LHCN-M2 (cell line): ENCODE measurements at regions not wholly inside any gene's neighbourhood (a gene's known extent, or its start where the extent isn't known, plus 50 kb on each side); places are given as distances from the start of the nearest gene placed in this dataset.

ENCODE experiments used
- DNase-seq: peaks from one replicate; pipeline ENCODE4 v3.0.0-alpha.2; 2012; ENCODE audit warnings: low read depth

DNA sequence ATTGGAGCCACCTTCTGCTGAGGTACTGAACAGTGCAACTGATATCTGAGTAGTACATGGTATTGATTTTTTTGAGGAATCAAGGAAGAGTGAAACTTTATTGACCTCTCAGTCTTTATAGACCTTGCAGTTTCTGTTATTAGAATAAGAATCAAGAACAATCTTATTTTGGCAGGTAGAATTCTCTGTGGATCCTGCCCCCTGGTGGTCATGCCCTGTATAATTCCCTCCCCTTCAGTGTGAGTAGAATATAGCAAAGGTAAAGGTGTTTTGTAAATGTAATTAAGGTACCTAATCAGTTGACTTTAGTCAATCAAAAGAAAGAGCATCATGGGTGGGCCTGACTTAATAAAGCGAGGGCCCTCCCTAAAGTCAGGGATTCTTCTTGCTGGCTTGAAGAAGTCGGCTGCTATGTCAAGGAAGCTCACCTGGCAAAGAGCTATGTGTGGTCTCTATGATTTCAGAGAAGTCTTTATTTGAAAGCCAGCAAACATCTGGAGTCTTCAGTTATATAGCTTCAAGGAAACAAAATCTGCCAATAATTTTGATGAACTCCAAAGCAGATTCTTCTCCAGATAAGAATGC is 142.8 kb downstream of the LSM5 start:
- DNase-seq = peak; percentile 13

DNA sequence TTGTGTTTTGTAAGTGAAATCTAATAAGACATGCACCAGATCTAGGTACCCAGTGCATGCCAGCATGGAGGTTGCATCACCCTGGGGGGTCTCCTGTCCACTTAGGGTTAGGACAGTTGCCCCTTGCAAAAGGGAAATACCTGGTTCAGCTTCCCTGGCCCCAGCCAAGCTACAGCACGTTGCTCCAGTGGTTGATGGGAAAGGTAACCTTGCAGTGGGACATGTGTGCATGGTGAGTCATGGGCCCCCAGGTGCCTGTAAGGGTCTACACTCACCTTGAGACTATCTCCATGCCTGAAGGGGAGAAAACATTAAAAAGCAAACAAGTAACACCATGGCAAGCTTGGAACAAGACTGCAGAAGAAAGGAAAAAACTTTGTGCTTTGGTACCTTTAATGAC is 143.9 kb downstream of the LSM5 start:
- no peak for DNase-seq

DNA sequence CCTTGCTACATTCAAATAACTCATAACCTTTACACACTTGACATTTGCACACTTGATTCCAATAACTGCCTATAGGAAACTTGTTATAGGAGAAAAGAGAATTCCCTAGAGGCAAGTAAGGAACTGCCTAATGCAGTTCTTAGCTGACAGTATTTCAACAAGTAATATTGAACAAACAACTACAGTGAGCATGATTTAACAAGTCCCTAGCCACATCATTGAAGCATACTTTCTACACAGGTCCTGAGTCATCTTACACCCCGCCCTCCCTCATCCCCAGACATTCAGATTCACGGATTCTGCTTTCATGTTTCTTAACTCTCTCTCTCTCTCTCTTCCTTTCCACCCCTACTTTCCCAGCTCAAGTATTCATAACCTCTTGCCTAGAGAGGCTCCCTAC is 153.5 kb downstream of the LSM5 start:
- DNase-seq = peak; percentile 51

DNA sequence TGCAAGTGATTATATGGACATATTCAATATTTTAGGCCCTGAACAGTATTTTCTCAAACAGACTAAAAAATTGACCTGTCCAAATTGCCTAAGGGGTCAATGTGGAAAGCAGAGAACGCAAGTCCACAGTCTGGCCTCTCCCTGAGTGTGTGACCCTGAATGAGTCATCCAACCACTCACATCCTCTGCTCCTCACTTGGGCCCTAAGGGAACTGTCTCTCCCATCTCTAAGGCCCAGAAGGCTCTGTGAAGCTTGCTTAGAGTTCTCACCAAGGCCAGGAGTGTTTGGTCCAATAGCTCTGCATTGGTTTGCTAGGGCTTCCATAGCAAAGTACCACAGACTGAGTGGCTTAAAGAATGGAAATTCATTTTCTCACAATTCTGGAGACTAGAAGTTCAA is 155.1 kb downstream of the LSM5 start:
- peak; percentile 65 for DNase-seq

DNA sequence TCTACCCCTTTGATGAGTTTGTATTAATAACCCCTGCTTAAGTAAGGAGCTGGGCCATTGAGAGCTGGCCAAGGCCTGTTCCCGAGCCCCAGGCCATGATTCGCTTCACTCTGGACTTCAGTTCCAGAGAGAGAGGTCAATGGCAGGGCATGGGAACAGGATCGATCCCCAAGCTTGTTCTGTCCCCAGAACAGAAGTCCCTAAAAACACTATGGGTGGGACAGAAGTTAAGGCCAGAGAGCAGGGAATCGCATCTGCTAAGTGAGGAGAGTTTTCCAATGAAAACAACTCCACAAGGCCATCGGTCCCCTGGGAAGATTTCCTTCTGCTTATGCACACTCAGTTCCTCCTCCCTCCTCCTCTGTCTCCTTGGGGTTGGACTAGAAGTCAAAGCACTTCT is 159.6 kb downstream of the LSM5 start:
- no peak for DNase-seq

DNA sequence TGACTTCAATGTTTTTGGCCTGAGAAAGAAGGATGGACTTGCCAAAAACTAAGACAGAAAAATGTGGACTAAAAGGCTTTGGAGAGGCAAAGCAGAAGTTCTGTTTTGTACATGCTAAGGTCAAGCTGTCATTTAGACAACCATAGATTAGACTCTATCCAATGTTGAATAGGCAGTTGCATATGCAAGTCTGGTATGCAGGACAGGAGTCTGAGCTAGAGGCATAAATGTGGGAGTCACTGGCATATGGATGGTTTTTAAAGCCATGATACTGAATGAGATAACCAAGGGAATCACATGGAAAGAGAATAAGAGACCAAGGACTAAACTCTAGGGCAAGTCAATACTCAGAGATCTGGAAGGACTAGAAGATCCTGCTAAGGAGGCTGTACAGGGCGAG is 164.1 kb downstream of the LSM5 start:
- DNase-seq = no peak

DNA sequence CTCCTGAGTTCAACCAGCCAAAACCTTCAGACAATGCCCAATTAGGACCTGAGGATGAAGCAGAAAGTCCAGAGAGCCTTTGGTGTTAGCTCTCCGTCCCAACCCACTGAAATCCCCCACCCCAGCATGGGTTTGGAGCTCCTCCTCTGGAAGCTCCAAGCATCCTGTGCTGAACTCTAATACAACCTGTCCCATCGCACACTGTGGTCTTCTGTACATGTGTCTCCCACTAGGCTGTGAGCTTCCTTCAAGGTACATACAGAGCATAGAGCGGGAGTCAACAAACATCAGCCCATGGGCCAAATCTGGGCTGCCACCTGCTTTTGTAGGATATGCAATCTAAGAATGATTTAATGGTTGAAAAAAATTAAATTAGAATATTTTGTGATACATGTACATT is 166.5 kb downstream of the LSM5 start:
- no peak for DNase-seq

DNA sequence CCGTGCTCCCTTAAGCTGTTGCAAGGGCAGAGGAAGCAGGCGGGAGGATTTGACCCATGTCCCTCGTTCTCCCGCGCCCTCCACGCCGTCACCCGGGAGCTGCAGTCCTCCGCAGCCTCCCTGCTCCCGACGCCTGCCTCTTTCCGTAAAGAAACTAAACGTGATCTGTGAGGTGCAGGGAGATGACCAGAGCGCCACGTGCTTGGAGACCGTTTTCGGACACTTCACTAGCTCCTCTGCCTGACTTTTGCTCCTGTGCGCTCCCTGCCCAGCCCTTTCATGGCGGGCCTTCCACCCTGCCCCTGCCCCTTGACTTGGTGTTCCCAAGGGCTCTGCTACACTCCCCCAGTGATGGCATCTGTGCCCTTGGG is 171.2 kb downstream of the LSM5 start:
- DNase-seq = no peak

DNA sequence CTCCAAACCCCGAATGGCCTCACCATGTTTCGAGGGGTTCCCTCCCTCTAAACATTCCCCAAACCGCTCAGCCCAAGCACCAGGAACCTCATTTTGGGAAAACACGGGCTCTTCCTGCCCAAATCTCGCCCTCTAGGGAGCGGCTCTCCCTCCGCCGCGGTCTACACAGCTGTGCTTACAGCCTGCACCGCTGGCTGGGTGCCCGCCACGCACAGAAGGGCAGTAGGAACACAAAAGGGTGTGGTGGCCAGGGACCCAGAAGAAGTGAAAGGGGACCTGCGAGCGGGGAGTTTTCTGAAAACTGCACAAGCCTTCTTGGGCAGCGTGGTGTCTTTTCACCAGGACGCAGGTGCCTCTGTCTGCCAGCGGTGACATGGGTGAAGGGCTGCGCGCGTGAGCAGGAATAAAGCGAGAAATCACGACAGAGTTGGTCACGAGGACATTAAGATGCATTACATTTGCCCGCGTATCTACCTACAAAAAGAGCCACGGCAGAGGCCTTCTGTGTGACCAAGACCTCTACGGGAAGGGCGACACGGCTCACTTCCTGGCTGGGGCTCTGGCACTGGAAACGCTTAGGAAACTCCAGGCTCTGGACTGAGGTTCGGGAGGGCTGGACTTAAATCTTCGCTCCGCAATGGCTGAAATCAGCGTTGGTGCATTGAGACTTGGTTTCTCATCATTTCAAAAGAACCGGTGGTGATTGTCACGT is 171.7 kb downstream of the LSM5 start:
- DNase-seq = no peak

DNA sequence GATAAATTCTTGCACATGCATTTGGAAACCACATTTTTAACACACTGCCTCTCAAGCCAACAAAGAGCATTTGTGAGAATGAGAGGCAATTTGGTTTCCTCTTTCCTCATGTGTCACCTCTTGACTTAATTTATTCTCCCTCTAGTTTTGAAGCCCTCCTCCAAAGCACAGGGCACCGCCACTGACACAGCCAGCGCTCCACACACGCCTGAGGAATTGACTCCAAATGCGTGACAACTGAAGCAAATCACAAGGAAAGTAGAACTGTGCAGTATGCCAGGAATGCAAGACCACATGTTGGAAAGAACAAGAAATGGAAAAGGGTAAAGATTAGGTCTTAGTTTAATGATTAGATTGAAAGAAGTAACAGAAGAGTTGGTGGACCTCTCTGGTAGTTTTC is 173.3 kb downstream of the LSM5 start:
- no peak for DNase-seq

DNA sequence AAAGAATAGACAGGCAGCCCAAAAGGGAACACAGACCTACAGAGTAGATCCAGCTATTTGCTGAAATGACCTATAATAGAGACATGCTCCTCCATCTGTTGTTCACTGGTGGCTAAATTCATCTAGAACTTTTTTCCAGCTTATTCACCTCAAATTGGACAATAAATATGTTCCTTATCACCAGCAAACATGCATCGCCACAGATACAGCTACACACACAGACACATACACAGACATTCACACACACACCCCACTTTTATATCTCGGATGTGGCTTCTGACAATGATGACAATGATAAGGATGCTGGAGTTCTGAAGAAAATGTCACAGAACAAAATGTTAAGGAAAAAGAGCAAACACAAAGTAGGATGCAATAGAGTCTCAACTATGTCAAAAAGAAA is 175.4 kb downstream of the LSM5 start:
- no peak for DNase-seq

DNA sequence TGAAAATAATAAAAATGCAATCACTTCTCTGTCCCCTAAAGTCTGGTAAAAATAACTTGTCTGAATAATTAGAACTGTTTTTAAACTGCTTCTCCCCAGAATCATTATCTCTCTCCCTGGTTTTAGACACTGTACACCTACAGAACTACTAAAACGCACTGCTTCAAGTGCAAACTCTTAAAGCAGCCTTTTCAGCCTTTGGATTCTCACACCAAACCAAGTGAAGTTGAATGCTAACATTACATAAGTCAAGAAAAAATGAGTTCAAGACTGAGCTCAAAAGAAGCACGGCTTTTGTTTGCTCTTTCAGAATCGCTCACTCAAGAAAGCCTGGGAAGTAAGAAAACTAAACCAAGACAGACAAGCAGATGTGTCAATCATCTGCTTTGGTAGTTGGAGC is 188.8 kb downstream of the LSM5 start:
- DNase-seq = no peak

DNA sequence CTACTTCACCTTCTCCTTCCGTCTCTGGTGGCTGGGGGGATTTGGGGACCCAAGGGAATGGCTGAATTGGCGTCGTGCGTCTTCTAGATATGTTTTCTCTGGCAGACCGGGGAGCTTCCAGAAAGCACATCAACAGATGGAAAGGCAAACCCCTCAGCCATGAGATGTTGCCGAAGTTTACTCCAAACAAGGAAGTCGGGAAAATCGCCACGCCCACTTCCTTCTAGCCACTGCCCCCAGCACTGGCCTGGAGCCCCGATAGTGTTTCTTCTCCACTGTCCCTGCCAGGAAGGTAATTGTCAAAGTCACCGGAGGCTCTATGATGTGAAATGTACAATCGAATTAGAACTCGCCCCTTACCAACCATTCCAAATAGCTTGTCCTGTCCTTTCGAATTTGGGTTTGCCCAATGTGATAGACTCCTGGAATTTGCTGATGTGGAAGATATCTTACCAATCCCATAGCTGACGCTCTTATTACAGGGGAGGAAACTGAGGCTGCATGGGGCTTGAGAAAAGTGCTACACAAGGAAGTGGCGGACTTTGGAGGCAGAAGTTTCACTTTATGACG is 191.0 kb downstream of the LSM5 start:
- DNase-seq = no peak

DNA sequence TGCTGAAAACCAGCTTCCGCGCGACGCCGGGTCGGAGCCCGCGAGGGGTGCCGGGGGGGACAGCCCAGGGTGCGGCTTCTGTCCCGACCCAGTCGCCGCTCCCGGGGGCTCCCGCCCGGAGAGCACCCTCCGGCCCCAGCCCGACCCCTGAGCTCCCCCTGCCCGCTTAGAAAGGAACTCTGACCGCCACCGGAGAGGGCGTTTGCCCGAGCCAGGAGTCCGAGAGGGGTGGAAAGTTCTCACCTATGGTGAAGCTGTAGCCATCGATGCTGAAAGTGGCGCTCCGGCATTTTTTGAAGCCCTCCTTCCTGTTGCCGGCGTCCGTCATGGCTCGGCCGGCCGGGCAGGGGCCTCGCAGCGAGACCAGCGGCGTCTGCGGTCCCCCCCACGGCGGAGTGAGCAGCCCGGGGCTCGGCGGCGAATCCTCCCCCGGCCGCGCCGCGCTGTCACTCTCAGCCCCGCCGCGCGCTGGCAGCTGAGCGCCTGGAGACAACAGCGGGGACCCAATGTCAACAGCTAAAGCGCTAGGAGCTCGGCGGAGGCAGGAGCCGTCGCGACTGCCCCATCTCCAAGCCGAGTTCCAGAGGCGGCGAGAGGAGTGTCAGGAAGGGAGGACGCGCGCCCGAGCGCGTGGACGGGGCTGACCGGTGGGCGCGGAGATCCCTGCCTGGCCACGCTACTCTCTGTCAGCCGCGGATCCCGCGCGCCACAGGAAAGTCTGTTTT is 191.6 kb downstream of the LSM5 start:
- DNase-seq = no peak

DNA sequence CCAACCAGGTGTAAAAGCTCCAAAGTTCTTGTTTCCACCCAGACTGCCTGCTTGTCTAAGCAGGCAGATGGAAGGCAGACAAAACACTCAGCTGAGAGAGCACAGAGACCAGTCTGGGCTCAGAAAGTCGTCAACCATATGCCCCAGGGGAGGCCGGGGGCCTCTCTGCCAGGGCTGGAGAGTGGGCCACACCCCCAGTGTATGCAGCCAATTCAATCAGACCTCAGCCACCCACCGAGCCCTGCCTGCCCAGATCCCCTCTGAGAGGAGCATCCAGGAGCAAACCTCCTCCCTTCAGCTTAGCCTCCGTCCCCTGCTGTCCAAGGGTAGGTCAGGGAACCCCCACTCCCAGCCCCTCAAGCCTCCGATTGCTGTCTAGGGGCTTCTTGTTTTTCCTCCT is 196.3 kb downstream of the LSM5 start:
- no peak for DNase-seq

DNA sequence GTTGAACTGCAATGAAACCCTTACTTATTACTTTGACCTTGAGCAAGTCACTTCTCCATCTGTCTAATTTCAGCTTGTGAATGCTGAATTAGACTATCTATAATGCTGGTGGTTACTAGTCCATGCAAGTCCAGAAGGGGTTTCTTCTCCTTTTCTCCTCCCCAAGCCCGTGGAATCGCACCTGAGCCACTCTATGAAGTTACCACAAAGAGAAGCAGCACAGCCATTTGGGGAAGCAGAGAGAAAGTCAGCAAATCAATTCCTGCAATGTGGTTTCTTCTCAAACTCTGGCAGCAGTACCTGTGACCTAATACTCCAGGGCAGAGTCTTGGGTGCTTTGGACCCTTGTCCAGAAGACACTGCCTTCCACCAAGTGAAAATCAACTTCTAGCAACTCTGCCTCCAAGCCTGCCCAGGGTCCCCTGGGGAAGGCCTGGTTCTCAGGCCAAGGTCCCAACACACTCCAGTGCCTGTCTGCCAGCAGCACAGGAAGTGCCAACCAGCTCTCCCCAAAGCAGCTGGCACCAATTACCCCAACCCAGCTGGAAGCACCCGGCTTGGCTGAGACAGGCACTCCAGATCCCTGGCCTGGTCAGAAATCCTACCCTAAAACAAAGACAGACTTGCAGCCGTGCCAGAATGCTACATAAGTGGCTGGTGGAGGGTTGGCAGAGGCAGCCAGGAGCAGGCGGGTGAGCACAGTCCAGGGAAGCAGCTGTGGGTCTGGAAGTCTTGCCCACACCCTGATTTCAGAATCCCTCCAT is 200.3 kb downstream of the LSM5 start:
- no peak for DNase-seq

DNA sequence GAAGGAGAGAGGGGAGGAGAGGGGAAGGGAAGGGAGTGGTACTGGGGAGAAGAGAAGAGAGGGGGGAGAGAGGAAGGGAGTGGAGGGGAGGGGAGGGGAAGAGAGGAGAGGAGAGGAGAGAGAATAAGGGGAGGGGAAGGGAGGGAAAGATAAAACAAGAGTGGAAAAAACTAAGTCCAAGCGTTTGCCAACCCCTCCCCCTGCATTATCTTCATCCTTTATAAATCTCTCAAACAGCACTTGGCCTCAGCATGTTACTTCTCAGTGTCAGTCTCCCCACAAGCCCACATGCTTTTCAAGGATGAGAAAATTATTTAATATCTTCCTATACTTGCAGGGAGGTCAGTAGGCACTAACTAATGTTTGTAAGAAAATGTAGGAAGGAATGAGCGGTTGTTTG is 204.5 kb downstream of the LSM5 start:
- no peak for DNase-seq

DNA sequence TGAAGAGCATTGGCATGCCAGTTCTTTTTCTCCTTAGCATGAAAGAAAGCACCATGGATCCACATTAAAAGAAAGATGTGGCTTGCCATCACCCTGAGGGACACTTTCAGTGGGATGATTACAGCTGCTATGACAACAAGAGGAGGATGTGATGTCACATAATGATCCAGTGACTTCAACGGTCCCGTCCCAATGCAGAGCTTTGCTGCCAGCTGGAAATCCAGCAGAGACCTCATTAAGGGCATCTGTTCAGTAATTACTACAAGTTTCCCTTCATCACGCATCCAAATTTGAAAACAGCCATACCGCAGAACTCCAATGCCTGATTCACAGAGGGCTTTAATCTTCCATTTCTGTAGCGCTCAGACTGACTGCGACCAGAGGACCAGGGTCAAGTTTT is 206.6 kb downstream of the LSM5 start:
- DNase-seq = no peak

DNA sequence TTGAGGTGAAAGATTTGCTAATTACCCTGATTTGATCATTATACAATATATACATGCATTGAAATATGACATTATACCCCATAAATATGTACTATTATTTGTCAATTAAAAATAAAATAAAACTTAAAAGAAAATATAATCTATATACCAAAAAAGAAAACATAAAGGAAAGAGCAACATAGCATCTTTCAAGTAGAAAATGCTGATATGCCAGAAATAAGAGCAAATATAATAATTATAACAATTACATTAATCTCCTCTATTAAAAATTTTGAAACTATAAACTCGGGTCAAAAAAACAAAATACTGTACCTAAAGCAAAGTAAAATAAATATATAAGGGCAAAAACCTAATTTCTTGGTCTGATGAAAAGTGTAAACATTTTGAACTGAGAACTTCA is 209.3 kb upstream of the PDE1C start:
- DNase-seq = no peak

DNA sequence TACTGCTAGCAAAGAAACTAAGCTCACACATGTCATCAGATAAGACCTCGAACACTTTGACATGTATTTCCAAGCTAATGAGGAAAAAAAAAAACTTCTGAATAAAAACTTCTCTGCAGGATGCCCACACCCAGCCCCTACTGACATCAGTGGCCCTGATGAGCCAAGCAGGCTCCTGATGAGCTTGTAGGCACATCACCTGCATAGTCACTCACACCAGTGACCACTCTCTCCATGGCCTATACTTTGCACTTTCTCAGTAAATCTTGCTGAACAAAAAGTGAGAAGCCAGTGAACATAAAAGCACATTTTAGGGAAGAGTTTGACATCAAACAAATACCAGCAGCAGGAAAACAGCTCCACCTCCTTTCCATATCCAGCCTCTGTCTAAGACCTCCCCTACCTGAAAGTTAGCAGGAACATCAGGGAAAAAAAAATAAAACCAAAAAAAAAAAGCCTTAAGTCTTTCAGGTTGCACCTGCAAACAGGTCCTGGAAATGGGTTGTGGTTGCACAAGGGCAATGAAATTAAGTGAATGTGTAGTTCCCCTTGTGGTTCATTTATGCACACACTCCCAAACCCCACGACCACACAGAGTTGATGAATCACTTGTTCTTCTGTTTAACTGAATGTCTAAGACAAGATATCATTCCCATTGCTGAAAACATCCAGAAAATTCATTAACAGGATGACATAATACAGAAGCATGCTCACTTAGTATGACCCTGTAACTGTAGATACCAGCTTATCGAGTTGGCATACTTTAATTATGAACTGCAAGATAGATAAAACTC is 205.2 kb upstream of the PDE1C start:
- DNase-seq = no peak

DNA sequence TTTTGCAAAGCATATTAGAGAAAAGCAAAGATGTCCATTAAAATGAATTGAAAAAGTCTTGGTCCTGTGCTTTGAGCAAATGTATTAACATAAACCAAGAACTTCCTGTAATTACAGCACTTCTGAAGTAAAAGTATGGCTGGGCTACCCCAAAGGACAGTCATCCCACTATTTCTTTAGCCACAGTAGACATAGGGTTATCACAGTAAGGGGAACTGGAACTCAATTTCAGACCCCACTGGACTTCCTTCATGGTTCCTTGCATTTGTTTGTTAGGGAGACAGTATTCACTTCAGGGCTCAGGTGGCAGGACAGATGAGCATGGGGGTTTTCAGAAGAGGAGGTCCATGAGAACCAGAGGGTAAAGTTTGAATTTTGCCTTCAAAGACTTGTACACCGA is 203.1 kb upstream of the PDE1C start:
- no peak for DNase-seq
